DMS153 treated with DMSO at 0.1 percent for 48 hours (cell line): ENCODE measurements at regions not wholly inside any gene's neighbourhood (a gene's known extent, or its start where the extent isn't known, plus 50 kb on each side); places are given as distances from the start of the nearest gene placed in this dataset.
"Not testable (repeated sequence)": the region's sequence is repeated elsewhere in the genome, so short reads cannot be mapped to it uniquely, and the experiment has no call there.

Source experiments
- DNase-seq: peaks from one replicate; lab custom pipeline; 2025; ENCODE audit not compliant: unreplicated experiment; lab: John Stamatoyannopoulos, UW

DNA sequence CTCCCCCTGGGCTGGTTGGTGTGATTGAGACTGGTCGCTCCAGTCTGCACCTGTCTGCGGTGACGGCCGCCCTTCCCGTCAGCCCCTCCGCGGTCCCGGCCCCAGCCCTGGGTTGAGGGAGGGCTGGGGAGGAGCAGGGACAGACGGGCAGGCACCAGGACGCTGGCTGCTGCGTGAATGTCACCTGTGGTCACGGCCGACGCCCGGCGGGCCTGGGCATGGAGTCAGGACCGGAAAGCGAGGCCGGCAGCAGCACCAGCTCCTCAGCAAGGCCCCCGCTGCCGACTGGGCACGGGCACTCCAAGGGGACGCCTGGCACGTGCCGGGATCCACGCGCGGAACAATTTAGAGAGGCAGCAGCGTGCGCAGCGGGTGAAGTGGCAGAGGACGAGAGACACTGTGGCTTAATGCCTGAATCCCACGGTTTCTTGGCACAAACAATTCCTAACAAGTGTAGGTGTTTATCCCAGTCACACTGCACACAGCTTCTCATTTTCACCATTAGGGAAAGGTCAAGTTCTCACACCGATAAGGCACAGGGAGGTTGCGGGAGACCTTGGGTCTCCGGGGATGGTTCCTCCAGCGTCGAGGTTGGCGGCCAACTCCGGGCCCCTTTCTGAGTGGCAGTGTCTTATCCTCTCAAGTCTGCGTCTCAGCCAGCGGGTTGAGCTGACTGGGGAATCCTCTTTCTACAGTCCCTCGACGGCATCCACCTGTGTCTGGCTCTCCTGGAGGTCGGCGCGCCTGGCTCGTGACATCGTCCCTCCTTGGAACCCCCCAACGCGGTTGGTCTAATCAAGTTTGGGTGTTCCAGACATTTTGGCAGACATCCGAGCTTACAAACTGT is 66.4 kb upstream of the ADGRA1 start:
- DNase-seq = no peak

DNA sequence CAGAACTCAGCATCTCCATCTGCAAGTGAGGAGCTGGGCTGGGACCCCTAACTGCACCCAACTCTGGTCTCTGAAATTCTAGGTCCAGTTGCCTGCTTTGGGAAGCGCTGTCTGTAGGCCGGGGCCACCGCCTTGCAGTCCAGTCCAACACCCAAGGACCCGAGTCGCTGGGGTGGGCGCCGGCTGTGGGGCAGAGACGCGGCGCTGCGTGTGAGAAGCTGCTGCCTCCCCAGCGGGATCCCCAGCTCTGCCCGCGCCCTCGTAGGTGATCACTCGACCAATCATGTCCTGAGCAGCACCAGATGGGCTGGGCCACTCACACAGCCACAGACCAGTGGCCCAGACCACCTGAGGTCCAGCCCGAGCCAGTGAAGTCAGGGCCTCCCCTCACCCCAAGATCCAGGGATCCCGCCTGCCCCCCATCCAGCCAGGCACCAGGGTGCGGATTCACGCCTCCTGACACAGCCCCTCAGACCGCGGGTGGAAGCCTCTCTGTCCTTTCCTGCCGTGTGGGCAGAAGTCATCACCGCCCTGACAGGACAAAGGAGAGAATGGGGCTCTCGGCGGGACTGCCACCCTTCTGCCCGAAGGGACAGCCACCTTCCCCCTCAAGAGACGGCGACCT is 67.4 kb upstream of the ADGRA1 start:
- no peak for DNase-seq

DNA sequence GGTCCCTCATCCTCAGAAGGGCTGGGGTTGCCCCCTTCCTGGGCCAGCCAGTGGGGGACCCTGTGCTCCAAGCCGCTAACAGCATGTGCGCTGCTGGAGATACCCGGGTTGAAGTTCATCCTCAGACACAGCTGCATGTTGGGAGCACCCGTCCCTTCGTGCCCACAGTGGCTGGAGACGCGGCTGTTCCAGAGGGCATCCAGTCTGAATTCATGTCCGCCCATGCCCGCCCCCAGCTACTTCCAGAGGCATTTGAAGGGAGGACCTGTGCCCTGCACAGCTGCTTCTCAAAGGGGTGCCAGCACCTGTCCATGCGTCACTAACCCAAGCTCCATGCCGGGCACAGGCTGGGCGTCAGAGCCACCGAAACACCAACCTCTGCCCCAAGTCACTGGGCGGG is 68.1 kb upstream of the ADGRA1 start:
- DNase-seq = no peak

DNA sequence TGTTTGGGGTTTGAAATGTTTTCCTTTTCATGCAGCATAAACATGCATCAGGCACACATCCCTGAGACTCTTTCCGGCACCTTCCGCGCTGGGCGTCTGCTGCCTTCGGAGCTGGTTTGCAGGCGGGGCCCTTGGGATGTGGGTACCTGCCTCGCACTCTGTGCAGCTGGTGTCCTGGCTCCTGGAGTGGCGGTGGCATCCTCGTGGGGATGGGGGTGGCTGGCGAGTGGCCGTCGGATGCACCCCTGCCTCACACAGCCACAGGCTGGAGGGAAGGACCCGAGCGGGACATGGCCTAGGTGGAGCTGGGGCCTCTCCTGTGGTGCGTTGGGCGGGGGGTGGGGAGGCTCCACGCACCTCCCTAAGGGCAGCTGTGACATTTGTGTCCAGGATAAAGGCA is 68.5 kb upstream of the ADGRA1 start:
- DNase-seq = no peak

DNA sequence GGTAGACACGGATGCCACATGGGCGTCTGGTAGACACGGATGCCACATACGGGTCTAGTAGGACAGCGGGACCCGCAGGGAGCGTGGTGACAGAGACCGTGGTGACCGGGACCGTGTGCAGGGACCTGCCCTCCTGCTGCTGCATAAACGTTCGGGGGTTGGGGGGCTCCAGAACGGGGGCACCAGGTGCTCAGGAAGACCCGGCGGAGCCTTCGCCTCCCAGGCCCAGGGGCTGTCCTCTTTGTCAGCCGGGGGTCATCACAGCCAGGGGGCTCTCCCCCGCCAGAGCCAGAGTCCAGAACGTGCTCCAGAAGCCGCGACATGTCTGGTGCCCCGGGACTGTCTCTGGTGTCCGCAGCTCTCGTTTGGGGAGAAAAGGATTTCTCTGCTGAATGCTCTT is 69.2 kb upstream of the ADGRA1 start:
- DNase-seq = no peak

DNA sequence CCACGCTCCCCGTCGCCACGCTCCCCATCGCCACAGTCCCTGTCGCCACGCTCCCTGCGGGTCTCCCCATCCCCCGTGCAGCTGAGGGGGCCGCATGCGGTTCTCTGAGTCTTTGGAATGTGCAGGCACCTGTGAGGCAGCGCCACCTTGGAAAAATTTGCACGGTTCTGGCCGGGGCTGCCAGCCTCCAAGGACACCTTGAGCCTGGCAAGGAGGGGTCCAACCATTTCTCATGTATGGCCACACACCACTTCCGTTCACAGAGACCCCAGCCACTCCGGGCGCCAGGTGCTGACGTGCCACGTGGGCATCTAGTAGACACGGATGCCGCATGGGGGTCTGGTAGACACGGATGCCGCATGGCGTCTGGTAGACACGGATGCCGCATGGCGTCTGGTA is 70.5 kb upstream of the ADGRA1 start:
- DNase-seq = no peak

DNA sequence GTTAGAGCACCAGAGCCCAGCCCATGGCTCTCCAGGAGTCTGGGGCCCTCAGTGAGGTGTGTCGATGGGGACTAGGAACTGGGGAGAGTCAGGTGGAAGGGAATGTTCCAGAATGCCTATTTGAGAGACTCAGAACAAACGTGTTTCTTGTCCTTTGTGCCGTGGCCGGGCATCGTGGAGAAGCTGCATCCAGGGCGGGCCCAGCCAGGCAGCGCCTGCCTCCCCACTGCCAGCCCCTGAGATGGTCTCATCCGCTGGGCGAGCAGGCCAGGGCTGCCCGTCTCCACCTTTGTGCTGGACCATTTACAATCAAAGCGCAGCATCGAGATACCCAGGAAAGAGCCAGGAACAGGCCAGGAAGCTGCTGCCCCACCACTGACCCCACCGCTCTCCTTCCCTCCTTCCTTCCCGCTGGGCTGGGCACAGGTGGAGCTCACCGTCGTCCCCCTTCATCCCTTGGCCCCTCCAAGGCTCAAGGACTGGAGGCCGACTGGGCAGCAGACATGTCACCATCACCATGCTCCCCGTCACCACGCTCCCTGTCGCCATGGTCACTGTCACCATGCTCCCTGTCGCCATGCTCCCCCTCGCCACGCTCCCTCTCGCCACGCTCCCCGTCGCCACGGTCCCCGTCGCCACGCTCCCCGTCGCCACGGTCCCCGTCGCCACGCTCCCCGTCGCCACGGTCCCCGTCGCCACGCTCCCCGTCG is 71.1 kb upstream of the ADGRA1 start:
- no peak for DNase-seq

DNA sequence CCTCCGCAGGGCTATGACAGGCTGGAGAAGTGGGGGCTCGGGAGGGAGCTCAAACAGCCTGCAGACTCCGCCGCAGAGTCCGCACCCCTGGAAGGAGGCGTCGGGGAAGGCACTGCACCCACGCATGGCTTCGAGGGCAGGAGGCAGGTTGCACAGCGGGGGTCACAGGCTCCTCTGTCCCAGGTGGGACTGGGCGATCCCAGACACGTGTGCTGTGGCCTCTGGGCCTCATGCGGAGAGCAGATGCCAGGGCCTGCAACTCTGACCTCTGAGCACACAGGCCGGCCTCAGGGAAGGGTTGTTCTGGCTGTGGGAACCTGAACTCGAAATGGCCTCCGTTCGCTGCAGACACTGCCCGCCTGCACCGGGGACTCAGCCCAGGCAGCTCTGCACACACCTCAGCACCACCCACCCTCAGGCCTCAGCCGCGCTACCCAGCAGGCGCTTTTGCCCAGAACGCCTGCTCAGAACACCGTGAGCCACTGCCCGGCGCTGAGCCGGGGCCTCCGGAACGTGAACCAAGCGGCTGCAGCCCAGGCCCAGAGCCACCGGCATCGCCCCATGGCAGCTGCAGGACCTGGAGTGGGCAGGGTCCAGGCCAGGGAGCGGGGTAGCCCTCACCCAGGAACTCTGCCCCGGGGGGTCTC is 71.8 kb upstream of the ADGRA1 start:
- no peak for DNase-seq

DNA sequence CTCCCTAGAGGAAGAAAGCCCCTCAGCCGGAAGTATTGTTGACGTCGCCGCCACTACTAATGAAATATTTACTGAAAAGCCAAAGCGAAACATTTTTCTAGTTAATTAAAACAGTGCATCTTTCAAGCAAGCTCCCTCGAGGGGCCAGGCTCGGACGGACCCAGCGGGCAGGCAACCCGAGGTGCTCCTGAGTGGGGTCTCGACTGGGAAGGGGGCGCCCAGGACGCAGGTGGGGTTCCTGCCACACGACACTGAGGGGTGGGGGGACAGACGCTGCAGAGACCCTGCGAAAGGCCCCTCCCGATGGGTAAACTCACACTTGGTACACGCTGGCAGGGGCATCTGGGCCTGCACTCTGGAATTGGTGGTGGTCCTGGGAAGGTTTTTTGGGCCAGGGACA is 72.4 kb upstream of the ADGRA1 start:
- DNase-seq = no peak

DNA sequence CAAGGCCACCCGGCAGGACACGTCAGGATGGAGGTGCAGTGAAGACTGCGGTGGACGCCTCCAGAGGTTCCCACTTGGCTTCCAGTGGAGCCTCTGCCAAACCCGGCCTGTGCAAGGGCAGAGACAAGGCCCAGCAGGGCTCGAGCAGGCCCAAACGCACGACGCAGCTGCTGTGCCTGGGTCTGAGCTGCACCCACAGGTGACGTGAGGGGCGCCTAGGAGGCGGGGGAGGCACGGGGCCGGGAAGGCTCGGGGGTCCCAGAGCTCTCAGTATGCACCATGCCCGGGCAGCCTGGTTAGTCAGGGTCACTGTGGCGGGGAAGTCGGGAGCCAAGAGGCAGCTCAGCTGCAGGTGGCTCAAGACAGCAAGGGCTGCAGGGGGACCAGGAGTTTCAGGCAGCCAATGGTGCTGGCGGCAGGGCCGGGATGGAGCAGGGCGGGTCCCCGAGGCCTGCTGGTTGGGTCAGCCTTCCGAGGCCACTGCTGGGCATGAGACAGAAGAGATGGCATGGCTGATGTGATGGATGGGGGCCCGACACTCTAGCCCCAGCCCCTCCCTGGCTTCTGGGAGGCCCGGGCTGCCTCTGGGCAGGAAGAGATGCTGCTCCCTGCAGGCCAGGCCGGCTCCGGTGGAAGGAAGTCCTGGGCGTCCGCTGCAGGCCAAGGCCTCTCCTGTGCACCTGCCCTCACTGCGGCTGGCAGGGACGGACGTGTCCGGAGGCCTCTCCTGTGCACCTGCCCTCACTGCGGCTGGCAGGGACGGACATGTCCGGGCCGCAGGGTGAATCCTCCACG is 72.2 kb upstream of the CFAP46 start:
- no peak for DNase-seq

DNA sequence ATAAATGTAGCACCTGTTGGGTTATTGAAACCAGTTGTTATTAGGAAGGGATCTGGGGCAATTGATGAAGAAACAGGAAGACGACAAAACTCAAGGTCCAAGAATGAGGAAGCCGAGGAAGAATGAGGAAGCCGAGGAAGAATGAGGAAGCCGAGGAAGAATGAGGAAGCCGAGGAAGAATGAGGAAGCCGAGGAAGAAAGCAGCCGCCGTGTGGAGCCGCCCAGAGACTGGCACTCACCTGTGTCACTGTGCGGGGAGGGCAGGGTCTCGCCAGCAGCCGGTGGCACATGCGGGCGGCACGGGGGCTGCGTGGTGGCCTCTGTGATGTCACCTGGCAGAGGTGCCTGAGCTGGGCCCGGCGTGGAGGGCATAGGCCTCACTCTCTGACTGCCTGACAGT is 71.1 kb upstream of the CFAP46 start:
- DNase-seq = no peak

DNA sequence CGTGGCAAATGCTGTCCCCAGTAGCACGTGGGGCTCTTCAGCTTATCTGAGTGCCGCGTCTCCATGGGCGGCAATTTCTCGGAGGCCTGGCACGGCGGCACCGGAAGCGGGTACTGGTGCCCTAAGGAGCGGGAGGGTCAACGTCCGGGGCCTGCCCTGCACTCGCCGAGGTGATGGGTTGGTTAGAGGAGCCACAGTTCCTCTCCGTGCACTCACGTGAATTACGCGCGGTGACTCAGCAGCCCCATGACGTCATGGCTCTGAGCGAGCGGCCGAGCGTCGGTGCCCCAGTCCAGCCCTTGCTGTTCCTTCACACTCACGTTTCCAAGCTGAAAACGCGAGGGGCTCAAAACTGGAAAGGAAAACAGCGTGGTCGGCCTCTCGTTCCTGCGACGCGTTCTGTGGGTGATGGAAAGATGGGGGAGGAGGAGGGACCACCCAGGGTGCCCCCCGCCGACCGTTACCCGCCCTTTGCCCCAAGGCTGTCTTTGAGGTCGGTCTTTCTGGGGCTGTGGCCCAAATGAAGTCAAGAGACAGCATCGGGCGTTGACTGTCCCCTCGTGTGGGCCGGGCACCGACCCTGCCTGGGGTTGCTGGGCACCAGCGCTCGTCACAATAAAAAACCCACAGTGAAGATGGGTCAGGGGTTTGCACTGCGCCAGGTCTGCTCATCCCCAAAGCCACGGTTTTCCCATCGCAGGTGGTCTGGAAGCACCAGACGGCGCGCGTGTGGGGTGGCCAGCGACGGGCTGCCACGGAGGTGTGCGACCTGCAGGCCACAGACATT is 70.4 kb upstream of the CFAP46 start:
- no peak for DNase-seq

DNA sequence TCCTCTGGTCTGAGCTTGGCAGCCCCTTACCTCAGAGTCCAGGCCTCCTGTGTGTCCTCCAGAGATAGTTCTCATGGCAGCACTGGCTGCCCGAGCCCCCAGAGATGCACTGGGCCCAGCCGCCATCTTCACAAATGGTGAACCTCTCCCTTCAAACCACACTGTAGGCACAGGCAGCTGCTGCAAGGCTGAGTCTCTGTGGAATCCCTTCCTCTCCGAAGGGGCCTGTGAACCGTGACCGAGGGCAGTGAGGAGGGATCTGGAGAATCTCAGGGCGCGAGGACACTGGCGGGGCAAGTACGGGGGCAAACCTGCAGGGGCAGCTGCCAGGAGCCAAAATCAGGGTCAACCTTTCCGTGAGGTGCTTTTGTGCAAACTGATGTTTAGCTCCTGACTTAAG is 69.5 kb upstream of the CFAP46 start:
- no peak for DNase-seq

DNA sequence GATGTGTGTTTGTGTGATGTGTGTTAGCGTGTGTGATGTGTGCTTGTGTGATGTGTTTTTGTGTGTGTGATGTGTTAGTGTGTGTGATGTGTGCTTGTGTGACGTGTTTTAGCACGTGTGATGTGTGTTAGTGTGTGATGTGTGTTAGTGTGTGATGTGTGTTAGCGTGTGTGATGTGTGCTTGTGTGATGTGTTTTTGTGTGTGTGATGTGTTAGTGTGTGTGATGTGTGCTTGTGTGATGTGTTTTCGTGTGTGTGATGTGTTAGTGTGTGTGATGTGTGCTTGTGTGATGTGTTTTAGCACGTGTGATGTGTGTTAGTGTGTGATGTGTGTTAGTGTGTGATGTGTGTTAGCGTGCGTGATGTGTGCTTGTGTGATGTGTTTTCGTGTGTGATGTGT is 69.0 kb upstream of the CFAP46 start:
- not testable (repeated sequence) for DNase-seq

DNA sequence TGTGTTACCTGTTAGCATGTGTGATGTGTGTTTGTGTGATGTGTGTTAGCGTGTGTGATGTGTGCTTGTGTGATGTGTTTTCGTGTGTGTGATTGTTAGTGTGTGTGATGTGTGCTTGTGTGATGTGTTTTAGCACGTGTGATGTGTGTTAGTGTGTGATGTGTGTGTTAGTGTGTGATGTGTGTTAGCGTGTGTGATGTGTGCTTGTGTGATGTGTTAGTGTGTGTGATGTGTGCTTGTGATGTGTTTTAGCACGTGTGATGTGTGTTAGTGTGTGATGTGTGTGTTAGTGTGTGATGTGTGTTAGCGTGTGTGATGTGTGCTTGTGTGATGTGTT is 68.4 kb upstream of the CFAP46 start:
- not testable (repeated sequence) for DNase-seq

DNA sequence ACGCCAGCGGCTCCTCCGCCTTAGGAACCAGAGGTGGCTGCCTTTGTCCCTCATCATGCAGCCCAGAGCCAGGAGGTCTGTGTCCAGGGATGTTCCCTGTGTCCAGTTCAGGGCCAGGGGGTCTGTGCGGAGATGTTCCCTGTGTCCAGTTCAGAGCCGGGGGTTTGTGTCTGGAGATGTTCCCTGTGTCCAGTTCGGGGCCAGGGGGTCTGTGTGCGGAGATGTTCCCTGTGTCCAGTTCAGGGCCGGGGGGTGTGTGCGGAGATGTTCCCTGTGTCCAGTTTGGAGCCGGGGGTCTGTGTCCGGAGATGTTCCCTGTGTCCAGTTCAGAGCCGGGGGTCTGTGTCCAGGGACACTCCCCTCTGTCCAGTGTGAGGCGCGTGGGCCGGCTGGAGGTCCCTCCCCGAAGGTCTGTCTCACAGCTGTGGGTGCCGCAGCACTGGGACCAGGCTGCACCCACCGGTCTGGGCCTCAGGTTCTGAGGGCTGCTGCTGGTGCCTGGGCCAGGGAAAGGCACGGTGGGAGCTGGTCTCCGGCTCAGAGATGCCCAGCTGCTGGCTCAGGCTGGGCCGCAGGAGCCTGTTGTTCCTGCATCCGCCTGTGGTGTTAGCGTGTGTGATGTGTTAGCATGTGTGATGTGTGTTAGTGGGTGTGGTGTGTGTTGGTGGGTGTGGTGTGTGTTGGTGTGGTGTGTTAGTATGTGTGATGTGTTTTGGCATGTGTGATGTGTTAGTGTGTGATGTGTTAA is 67.9 kb upstream of the CFAP46 start:
- DNase-seq = no peak

DNA sequence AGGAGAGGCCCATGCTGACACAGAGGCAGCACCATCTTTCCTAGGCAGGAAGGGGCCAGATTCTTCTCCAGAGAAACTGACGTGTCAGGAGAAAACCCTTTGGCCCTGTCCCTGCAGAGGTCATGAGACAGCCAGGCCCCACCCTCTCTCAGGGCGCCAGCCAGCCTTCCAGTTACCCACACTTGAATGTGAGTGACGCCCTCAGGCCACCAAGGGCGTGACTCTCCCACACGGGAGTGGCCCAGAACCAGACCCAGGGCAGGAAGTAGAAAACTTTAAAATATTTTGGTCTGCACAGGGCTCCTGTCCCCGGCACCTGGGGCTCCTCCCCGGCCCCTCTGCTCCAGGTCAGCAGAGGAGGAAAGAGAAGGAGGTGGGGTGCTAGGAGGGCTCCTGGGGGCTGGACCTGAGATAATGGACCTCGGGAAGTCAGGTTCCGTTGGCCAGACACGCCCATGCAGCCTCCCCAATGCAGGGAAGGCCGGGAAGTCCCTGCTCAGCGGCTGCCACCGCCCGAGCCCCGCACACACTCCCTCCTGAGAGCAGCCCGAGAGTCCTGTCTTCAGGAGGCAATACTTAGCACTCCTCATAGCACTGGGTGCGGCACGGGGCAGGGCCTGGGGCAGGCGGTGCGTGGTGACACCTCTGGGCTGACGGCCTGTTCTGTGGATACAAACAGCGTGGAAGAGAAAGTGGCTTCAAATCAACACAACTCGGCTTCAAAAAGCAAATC is 67.0 kb upstream of the CFAP46 start:
- DNase-seq = no peak

DNA sequence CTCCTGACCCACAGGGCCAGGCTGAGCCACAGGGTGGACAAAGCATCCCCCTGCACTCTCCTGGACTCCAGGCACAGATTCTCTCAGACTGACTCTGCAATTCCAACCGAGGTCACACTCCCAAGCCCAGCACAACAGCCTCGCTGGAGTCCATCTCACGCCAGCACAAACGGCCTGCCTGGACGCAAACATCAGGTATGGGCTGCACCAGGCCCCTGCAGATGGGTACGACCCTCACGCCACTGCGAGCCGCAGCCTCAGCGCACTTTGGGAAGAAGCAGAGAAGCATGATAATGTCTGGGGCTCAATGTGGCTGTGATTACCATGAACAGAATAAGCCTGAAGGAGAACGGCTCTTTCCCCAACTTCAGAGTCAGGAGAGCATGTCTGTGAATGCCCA is 66.4 kb upstream of the CFAP46 start:
- DNase-seq = no peak

DNA sequence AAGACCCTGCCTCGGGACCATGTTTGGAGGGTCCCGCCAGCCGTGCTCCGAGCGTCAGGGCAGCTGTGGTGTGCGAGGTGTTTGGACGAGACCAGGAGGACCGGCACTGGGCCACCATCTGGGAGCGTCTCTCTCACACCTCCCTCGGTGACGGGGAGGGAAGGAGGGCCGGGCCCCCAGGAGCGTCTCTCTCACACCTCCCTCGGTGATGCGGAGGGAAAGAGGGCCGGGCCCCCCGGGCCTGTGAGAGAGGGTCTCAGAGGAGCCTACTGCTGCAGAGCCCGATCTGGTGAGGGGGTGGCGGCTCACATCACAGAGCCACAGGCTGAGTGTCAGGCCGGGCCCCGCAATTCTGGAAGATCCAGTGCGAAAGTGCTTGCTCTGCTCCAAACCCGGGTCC is 65.8 kb upstream of the CFAP46 start:
- DNase-seq = no peak
